ENCODE measurements at regions not wholly inside any gene's neighbourhood (a gene's known extent, or its start where the extent isn't known, plus 50 kb on each side); places are given as distances from the start of the nearest gene placed in this dataset.

GRCh38 chr7:50202052-50202555, 102.4 kb upstream of the IKZF1 start:
- TF ChIP-seq EZH2phosphoT487 (IDR thresholded peaks at IDR 0.05; ENCODE audit: low read depth, severe bottlenecking, unreplicated experiment) = no peak
- no peak for TF ChIP-seq EZH2 (IDR thresholded peaks at IDR 0.05; ENCODE audit: borderline replicate concordance)

Measured in hepatocyte (in vitro differentiated cells).